GM18951 (cell line): ENCODE measurements at regions not wholly inside any gene's neighbourhood (a gene's known extent, or its start where the extent isn't known, plus 50 kb on each side); places are given as distances from the start of the nearest gene placed in this dataset.

ENCODE experiments used
- POLR2A ChIP-seq: IDR thresholded peaks from 4 replicates; pipeline ENCODE4 v1.6.1; 2011; ENCODE audit warnings: mild to moderate bottlenecking; ENCODE audit not compliant: insufficient read length, insufficient read depth; ENCODE audit errors: extremely low read depth
- in situ Hi-C: fragments of 300-500 bp; cut with MboI; formaldehyde crosslinking; loops from one replicate; pipeline ENCODE4 v1.12.0; 2022; ENCODE audit warnings: low sequenced_read_pairs, mixed read lengths, inconsistent platforms; ENCODE audit not compliant: unreplicated experiment

GRCh38 chr1:95496307-95496706 is 262.3 kb downstream of the RWDD3 start:
- no peak for TF ChIP-seq POLR2A
- in situ Hi-C loops = no loop called here

GRCh38 chr1:95496773-95497172 is 262.8 kb downstream of the RWDD3 start:
- in situ Hi-C loops = no loop called here
- no peak for TF ChIP-seq POLR2A

- no peak for TF ChIP-seq POLR2A
- in situ Hi-C loops = no loop called here
Observed at GRCh38 chr1:95497566-95497965, 263.6 kb downstream of the RWDD3 start.

- TF ChIP-seq POLR2A = no peak
- in situ Hi-C loops = no loop called here
Observed at GRCh38 chr1:95503278-95504030, 269.4 kb downstream of the RWDD3 start.

- in situ Hi-C loops = no loop called here
- no peak for TF ChIP-seq POLR2A
Observed at GRCh38 chr1:95504321-95504720, 270.3 kb downstream of the RWDD3 start.

GRCh38 chr1:95506736-95507414 is 272.9 kb downstream of the RWDD3 start:
- in situ Hi-C loops = no loop called here
- no peak for TF ChIP-seq POLR2A

GRCh38 chr1:95509989-95510388 is 276.0 kb downstream of the RWDD3 start:
- in situ Hi-C loops = no loop called here
- no peak for TF ChIP-seq POLR2A

GRCh38 chr1:95512925-95513324 is 278.9 kb downstream of the RWDD3 start:
- in situ Hi-C loops = no loop called here
- TF ChIP-seq POLR2A = no peak

- in situ Hi-C loops = no loop called here
- no peak for TF ChIP-seq POLR2A
Observed at GRCh38 chr1:95517506-95517905, 283.5 kb downstream of the RWDD3 start.

GRCh38 chr1:95518310-95518709 is 284.3 kb downstream of the RWDD3 start:
- TF ChIP-seq POLR2A = no peak
- in situ Hi-C loops = no loop called here

GRCh38 chr1:95520390-95520789 is 286.4 kb downstream of the RWDD3 start:
- no peak for TF ChIP-seq POLR2A
- in situ Hi-C loops = no loop called here

GRCh38 chr1:95532335-95532734 is 298.3 kb downstream of the RWDD3 start:
- TF ChIP-seq POLR2A = no peak
- in situ Hi-C loops = no loop called here

- in situ Hi-C loops = no loop called here
- TF ChIP-seq POLR2A = no peak
Observed at GRCh38 chr1:95534985-95535384, 301.0 kb downstream of the RWDD3 start.

- no peak for TF ChIP-seq POLR2A
- in situ Hi-C loops = no loop called here
Observed at GRCh38 chr1:95535614-95536013, 301.6 kb downstream of the RWDD3 start.
